Ishikawa (cell line): ENCODE measurements at regions not wholly inside any gene's neighbourhood (a gene's known extent, or its start where the extent isn't known, plus 50 kb on each side); places are given as distances from the start of the nearest gene placed in this dataset.

Source experiments
- CEBPB ChIP-seq: IDR thresholded peaks from 2 replicates; pipeline ENCODE4 v1.6.1; 2012
- CREB1 ChIP-seq: IDR thresholded peaks from 2 replicates; pipeline ENCODE4 v1.6.1; 2012; ENCODE audit warnings: low read depth
- EGR1 ChIP-seq: IDR thresholded peaks from 2 replicates; pipeline ENCODE4 v1.6.1; 2012
- EP300 ChIP-seq: IDR thresholded peaks from 2 replicates; pipeline ENCODE4 v1.6.1; 2012; ENCODE audit warnings: borderline replicate concordance
- FOXM1 ChIP-seq: IDR thresholded peaks from 2 replicates; pipeline ENCODE4 v1.6.1; 2012; ENCODE audit warnings: low read depth, borderline replicate concordance
- MAX ChIP-seq: IDR thresholded peaks from 2 replicates; pipeline ENCODE4 v1.6.1; 2012
- NFIC ChIP-seq: IDR thresholded peaks from 2 replicates; pipeline ENCODE4 v1.6.1; 2012
- RAD21 ChIP-seq: IDR thresholded peaks from 2 replicates; pipeline ENCODE4 v1.6.1; 2012; ENCODE audit warnings: low read depth
- REST ChIP-seq: IDR thresholded peaks from 2 replicates; pipeline ENCODE4 v1.6.1; 2012; ENCODE audit warnings: low read depth, mild to moderate bottlenecking
- TAF1 ChIP-seq: IDR thresholded peaks from 2 replicates; pipeline ENCODE4 v1.6.1; 2012; ENCODE audit warnings: low read depth, mild to moderate bottlenecking
- TCF12 ChIP-seq: IDR thresholded peaks from 2 replicates; pipeline ENCODE4 v1.6.1; 2012; ENCODE audit warnings: low read depth
- TEAD4 ChIP-seq: IDR thresholded peaks from 2 replicates; pipeline ENCODE4 v1.6.1; 2012
- YY1 ChIP-seq: IDR thresholded peaks from 2 replicates; pipeline ENCODE4 v1.6.1; 2012; ENCODE audit warnings: low read depth
- ZBTB7A ChIP-seq: IDR thresholded peaks from 2 replicates; pipeline ENCODE4 v1.6.1; 2012; ENCODE audit warnings: low read depth
- TF ChIP-seq, protein P1 (sequence below): IDR thresholded peaks from 2 replicates; pipeline ENCODE4 v1.6.1; 2012

DNA sequence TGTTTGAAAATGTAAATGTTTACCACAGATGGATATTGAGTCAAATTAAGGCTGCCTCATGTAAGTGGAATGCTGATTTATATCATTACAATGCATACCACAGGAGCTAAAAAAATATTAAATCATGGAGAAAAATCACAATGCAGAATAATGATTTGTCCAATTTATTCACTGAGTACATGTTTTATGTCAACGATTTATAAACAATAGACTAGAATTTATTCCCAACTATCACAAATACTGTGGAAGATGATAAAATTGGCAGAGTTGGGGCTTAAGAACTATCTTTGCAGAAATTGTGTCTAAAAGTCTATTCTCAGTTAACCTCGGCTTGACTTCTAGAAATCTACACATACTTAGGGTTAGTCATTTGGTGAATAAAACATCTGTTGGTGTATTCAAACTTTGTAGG lies 472.1 kb upstream of the MARCKS start:
- TF ChIP-seq FOXM1 (no peak), TAF1 (no peak), REST (no peak), MAX (no peak), EGR1 (no peak), NFIC (no peak), TEAD4 (no peak), CEBPB (no peak), RAD21 (no peak), TCF12 (no peak), YY1 (no peak)

DNA sequence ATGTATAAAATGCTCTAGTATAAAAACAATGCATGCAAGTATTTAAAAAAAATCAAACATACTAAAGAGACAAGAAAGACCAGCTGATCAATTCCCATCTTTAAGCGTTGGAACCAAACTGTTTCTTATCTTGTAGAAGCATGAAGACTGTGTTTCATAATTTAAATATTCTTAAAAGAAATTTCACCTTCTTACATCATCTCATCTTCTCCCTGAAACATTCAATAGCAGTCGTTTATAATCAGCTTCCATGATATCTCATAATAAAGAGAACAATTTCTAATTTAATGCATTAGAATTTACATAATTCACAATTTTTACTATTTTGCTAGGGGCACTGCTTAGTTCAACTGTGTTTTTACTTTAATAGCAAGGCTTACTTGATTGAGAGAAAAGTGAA lies 468.1 kb upstream of the MARCKS start:
- TF ChIP-seq NFIC (no peak), FOXM1 (no peak), REST (no peak), CREB1 (no peak), TEAD4 (no peak), EGR1 (no peak), YY1 (no peak), TAF1 (no peak), TCF12 (no peak), MAX (no peak), CEBPB (no peak), ZBTB7A (no peak), RAD21 (no peak), EP300 (no peak)
- TF ChIP-seq, protein P1, sequence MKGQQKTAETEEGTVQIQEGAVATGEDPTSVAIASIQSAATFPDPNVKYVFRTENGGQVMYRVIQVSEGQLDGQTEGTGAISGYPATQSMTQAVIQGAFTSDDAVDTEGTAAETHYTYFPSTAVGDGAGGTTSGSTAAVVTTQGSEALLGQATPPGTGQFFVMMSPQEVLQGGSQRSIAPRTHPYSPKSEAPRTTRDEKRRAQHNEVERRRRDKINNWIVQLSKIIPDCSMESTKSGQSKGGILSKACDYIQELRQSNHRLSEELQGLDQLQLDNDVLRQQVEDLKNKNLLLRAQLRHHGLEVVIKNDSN = no peak

DNA sequence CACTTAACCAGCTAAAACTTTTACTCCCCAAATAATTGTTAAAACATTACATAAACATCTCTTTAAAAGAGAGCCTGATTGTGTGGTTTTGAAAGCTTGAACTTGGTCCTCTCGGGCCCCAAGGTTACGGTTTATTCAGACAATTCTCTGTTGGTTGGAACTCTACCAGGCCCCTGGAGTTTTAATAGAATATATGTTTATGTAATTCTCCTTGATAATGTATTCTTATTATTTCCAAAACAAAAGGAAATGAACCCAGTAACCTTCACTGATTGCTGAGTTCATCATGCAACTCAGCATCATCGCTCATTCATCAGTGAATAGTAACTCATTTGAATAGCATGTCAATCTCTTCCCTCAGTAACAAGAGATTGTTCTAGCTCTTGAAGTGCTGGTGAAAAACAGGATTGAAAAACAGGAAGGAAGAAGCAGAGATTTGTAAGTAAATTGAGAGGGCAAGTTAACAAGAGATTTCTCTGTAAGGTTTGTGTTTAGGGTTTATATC lies 464.5 kb upstream of the MARCKS start:
- TF ChIP-seq TEAD4 (no peak), RAD21 (no peak), TAF1 (no peak), YY1 (no peak), CEBPB (no peak), TCF12 (no peak), REST (no peak), EGR1 (no peak)
- TF ChIP-seq, protein P1 = no peak

DNA sequence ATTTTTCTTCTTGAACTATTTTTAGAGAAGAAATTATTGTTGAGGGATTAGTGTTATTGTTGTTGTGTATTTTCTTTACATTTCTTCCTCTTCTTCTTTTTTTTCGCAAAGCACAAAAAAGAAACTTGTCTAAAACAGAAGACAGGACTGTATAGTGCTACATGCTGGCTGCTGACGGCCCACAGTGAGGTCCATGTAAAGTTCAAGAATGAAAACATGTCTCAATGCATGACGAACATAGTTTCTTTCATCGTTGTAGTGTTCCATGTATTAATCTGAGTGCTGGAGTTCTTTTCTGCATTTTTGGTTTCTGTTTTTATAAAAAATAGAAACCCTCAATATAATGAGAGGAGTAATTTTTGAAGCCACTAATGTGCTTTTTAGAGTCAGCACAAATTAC lies 462.9 kb upstream of the MARCKS start:
- TF ChIP-seq REST = no peak
